ENCODE measurements at regions not wholly inside any gene's neighbourhood (a gene's known extent, or its start where the extent isn't known, plus 50 kb on each side); places are given as distances from the start of the nearest gene placed in this dataset.

GRCh38 chr7:69205581-69205980 is 392.7 kb upstream of the AUTS2 start:
- TF ChIP-seq, protein P1, sequence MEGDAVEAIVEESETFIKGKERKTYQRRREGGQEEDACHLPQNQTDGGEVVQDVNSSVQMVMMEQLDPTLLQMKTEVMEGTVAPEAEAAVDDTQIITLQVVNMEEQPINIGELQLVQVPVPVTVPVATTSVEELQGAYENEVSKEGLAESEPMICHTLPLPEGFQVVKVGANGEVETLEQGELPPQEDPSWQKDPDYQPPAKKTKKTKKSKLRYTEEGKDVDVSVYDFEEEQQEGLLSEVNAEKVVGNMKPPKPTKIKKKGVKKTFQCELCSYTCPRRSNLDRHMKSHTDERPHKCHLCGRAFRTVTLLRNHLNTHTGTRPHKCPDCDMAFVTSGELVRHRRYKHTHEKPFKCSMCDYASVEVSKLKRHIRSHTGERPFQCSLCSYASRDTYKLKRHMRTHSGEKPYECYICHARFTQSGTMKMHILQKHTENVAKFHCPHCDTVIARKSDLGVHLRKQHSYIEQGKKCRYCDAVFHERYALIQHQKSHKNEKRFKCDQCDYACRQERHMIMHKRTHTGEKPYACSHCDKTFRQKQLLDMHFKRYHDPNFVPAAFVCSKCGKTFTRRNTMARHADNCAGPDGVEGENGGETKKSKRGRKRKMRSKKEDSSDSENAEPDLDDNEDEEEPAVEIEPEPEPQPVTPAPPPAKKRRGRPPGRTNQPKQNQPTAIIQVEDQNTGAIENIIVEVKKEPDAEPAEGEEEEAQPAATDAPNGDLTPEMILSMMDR (IDR thresholded peaks at IDR 0.05; ENCODE audit: insufficient read depth, low read depth, low read length): no peak
- no peak for TF ChIP-seq EZH2 (IDR thresholded peaks at IDR 0.05; ENCODE audit: insufficient read depth, low read length)

Measured in astrocyte (in vitro differentiated cells and primary cell).